Globus pallidus (tissue), 1 donor: ENCODE measurements at regions not wholly inside any gene's neighbourhood (a gene's known extent, or its start where the extent isn't known, plus 50 kb on each side); places are given as distances from the start of the nearest gene placed in this dataset.

ENCODE experiments used
- DNase-seq: peaks from one replicate; pipeline ENCODE4 v3.0.0-alpha.2; 2015; ENCODE audit warnings: low spot score

DNA sequence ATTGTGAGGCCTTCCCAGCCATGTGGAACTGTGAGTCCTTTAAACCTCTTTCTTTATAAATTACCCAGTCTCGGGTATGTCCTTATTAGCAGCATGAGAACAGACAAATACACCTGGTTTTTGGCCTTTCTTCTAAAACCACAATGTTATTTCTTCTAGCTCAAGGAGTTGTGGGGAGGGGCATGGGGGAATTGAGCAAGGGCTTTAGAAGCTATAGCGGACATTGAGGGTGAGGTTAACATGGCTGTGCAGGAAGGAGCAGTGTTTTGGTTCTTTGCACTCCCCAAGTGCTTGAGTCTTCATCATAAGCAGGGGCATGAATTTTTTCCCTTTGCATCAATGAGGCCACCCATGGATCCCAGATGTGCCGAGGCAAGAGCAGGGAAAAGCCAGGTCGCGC is 86.8 kb downstream of the SPRING1 start:
- DNase-seq, result no peak

GRCh38 chr12:116650585-116651087 is 87.2 kb downstream of the SPRING1 start:
- DNase-seq, result no peak

DNA sequence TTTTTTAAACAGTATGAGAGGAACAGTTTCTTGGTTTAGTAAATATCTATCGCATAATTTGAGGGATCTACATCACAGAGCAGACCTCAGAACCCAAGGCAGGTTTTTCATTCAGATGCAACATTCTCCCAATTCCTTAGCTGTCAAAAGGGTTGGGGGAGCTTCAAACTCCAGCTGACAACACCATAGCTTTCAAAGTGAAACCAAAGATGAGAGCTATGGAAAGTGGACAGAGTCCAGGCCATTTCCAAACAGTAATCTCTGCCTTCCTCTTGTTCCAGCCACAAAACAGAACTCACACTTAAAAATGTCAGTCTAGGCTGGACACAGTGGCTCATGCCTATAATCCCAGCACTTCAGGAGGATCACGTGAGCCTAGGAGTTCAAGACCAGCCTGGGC is 87.8 kb downstream of the SPRING1 start:
- DNase-seq, result no peak

- DNase-seq, result no peak
Observed at GRCh38 chr12:116647813-116648212, 88.6 kb downstream of the MAP1LC3B2 start.

GRCh38 chr12:116646901-116647300 is 87.7 kb downstream of the MAP1LC3B2 start:
- no peak for DNase-seq

DNA sequence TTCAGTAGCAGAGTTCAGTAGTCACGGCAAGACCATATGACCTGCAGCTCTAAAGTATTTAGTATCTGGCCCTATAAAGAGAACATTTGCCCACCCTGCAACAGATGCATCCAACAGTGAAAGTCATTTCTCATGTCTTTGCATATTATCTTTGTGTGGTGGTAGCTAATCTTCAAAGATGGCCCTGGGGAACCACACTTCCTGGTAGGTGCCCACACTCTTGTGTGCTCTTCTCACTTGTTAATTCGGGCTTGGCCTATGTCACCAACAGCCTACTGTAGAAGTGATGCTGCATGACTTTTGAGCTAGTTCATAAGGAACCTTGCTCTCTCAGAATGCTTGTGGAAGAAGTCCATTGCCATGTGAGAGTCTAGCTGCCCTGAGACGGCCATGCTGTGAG is 85.6 kb downstream of the MAP1LC3B2 start:
- DNase-seq, result no peak

DNA sequence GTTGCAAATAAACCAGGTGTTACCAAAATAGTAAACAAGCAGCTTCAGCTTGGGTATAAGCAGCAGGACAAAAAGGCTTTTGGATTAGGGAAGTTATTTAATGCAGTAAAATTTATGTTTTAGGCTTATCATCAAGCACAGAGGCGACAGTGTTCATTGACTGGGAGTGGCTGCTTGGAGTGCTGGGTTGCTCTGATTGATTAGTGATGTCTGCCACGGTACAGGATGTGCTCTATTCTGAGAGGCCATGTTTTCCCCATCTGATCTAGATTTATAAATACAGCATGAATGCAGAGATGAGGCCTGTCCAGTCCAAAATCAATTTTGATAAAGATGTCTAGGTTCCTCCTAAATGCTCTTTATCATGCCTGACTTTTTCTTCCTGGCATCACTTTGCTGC is 83.5 kb downstream of the MAP1LC3B2 start:
- no peak for DNase-seq

DNA sequence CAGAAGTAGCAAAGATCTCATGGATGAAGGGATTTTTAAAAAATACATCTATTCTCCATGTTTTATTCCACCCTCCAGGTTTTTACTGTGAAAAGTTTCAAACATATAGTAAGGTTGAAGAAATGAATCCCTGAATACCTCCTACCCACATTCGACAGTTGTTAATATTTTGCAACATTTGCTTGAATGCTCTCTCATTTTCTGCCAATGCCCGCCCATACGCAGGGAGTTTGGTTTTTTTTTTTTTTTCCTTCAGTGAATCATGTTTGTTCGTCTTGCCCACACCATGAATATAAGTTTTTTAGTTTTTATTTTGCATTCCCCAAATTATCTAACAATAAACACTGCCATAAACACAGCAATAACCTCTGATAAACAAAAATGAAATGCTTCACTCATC is 82.9 kb downstream of the MAP1LC3B2 start:
- DNase-seq, result no peak

- DNase-seq, result no peak
Observed at GRCh38 chr12:116640281-116640680, 81.1 kb downstream of the MAP1LC3B2 start.

GRCh38 chr12:116639765-116640164 is 80.6 kb downstream of the MAP1LC3B2 start:
- no peak for DNase-seq

DNA sequence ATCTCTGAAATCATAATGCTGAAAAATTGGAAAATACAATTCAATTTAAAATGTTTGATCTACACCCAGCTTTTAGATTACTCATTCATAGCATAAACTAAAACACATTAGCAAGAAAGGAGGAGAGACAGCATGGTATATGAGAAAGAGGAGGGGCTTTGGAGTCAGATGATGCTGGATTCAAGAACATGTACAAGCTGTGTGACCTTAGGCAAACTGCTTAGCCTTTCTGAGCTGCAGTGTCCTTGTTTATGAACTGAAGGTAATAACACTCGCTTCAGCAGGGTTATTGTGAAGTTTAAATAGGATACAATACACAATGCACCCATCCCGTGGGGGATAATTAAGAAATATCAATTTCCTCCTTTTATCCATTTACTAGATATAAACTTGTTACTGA is 79.2 kb downstream of the MAP1LC3B2 start:
- DNase-seq, result no peak

DNA sequence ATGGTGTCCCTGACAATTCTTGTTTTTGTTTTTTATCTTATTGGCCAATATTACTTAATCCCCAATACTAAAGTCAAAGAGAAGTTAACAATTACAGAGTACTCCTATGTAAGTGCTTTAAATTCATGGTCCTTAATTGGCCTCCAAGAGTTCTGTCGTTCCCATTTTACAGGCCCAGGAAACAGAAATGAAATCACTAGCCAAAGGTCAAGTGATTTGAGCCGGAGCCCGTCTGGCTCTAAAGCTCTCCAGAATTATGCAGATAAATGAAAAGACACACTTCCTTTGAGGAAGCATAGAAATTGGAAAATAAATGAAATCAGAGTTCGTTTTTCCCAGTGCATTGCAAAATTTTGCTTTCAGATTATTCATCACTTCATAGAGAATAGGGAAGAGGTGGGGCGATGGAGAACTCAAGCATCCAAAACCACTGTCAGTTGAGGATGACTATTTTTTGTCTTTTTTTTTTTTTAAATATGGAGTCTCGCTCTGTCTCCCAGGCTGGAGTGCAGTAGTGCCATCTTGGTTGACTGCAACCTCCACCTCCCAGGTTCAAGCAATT is 78.5 kb downstream of the MAP1LC3B2 start:
- no peak for DNase-seq

DNA sequence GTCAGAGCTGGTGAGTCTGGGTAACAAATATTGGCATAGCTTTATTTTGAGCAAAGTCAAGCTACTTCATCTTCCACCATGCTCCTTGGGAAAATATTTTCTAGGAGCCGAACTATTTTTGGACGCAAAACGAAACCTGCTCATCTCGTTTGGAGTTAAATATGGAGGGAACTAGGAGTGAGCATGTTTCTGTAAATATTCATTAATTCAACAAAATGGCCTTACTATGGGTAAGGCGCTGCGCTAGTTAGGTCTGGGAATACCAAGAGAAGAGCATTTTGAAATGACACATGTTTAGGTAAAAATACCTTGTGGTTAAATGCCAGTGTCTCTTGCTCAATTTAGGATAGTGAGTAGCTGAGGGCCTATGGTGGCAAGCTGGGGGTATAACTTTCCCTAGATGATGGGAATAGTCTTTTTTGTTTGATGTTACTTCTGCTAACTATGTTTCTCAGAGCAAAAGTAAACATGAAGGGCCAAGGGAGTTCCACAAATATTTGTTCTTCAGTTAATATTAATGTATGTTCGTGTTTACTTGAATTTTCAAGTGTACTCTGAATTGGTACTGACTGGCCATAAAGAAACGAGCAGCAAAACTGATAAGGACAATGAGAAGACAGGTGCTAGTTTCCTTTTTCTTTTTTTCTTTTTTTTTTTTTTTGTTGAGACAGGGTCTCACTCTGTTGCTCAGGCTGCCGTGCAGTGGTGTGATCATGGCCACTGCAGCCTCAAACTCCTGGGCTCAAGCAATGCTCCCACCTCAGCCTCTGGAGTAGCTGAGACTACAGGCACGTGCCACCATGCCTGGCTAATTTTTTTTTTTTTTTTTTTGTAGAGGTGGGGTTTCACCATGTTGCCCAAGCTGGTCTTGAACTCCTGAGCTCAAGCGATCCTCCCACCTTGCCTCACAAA is 77.7 kb downstream of the MAP1LC3B2 start:
- DNase-seq, result no peak

- no peak for DNase-seq
Observed at GRCh38 chr12:116635487-116635886, 76.3 kb downstream of the MAP1LC3B2 start.

- no peak for DNase-seq
Observed at GRCh38 chr12:116633476-116633875, 74.3 kb downstream of the MAP1LC3B2 start.

DNA sequence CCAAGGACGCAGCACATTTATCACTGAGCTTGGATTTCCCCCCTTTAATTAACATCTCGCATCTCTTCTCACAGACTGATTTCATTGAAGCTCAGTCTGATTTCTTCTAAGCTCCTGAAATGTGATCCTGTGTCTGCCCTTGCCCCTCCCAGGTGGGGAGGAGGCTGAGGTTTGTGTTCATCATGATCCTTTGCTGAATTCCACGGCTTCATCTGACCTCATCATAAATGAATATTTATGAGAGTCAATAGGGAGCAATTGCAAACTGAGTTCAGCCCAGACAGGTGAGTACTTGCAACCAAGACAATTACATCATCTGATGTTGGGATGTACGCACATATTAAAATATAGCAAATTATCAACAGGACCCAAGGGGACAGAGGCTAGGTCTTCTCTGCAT is 72.4 kb downstream of the MAP1LC3B2 start:
- DNase-seq, result no peak

- no peak for DNase-seq
Observed at GRCh38 chr12:116630762-116631161, 71.6 kb downstream of the MAP1LC3B2 start.

DNA sequence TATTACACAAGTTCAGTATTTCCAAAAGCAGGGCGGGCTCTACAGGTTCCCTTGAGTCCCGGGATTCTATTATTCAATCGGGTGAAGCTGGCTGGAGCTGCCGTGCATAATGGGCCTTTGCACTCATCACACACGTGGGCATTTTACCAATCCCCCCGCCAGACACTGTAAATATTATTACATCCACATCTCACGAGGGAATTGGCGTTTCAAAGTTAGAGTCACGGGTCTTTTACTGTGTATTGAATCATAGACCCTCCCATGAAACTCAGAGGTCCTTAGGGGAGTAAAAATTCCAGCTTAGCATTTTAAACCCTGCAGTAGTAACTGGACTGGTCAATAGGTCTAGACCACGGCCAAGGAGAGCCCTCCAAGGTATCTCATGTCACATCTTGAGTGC is 70.3 kb downstream of the MAP1LC3B2 start:
- no peak for DNase-seq

GRCh38 chr12:116628989-116629388 is 69.8 kb downstream of the MAP1LC3B2 start:
- DNase-seq, result no peak

- no peak for DNase-seq
Observed at GRCh38 chr12:116628450-116628793, 69.2 kb downstream of the MAP1LC3B2 start.
